IMR-90 (cell line): ENCODE measurements at regions not wholly inside any gene's neighbourhood (a gene's known extent, or its start where the extent isn't known, plus 50 kb on each side); places are given as distances from the start of the nearest gene placed in this dataset.

Experiments used
- ATAC-seq: fragments of 200-7000 bp; cut with Tn5 transposase; 2 replicates; pipeline ENCODE4 v1.9.1; 2020; ENCODE audit warnings: low read depth, mild to moderate bottlenecking, moderate library complexity
- BruUV-seq: library from RNA; stranded (reverse); fragments of 400-500 nt; replicated peaks from 2 replicates; lab custom pipeline; 2021; lab: Mats Ljungman, UMichigan
- CTCF ChIA-PET: fragments of 300-600 bp; formaldehyde crosslinking; extraction: SDS; loops from one replicate; lab custom pipeline; 2021; ENCODE audit warnings: antibody characterized with exemption; lab: Yijun Ruan, JAX
- POLR2A ChIA-PET: fragments of 300-600 bp; sonication (Branson Sonifier 250); formaldehyde crosslinking; loops from one replicate; lab custom pipeline; 2022; ENCODE audit warnings: antibody characterized with exemption; ENCODE audit not compliant: unreplicated experiment; lab: Charles Lee
- DNase-seq: peaks from one replicate; pipeline ENCODE4 v3.0.0; 2013
- H2AFZ ChIP-seq: replicated peaks from 2 replicates; pipeline ENCODE3; 2013; ENCODE audit warnings: low read length, mild to moderate bottlenecking; ENCODE audit not compliant: poor library complexity
- H2AK5ac ChIP-seq: 2 replicates; pipeline ENCODE4 v1.6.1; 2013; ENCODE audit warnings: low read depth, low read length, inconsistent platforms
- H2AK9ac ChIP-seq: replicated peaks from 2 replicates; pipeline ENCODE3; 2013; ENCODE audit warnings: mild to moderate bottlenecking, low read depth, low read length, moderate library complexity; ENCODE audit not compliant: poor library complexity
- H2BK120ac ChIP-seq: 2 replicates; pipeline ENCODE4 v1.6.1; 2013; ENCODE audit warnings: low read depth, low read length, inconsistent platforms
- H2BK15ac ChIP-seq: 3 replicates; pipeline ENCODE4 v1.6.1; 2013; ENCODE audit warnings: low read depth, low read length, inconsistent platforms
- H2BK20ac ChIP-seq: 2 replicates; pipeline ENCODE4 v1.6.1; 2013; ENCODE audit warnings: low read depth, mild to moderate bottlenecking, inconsistent platforms, low read length, moderate library complexity
- H2BK5ac ChIP-seq: 2 replicates; pipeline ENCODE4 v1.6.1; 2013; ENCODE audit warnings: mild to moderate bottlenecking, low read depth, low read length, inconsistent platforms; ENCODE audit not compliant: poor library complexity, severe bottlenecking
- H3K14ac ChIP-seq: replicated peaks from 2 replicates; pipeline ENCODE4 v1.6.1; 2013; ENCODE audit warnings: low read depth, low read length, inconsistent platforms
- H3K18ac ChIP-seq: 2 replicates; pipeline ENCODE4 v1.6.1; 2013; ENCODE audit warnings: low read depth, low read length, control low read depth
- H3K23ac ChIP-seq: 2 replicates; pipeline ENCODE4 v1.6.1; 2013; ENCODE audit warnings: low read depth, low read length, inconsistent platforms
- H3K27ac ChIP-seq: 2 replicates; pipeline ENCODE4 v1.5.1; 2013; ENCODE audit warnings: mild to moderate bottlenecking, control low read depth, low read length; ENCODE audit not compliant: insufficient read depth
- H3K27me3 ChIP-seq: 2 replicates; pipeline ENCODE4 v1.6.1; 2013; ENCODE audit warnings: low read length; ENCODE audit not compliant: control insufficient read depth, insufficient read depth
- H3K36me3 ChIP-seq: 2 replicates; pipeline ENCODE4 v1.6.1; 2013; ENCODE audit warnings: low read length, mixed read lengths; ENCODE audit not compliant: control insufficient read depth, insufficient read depth
- H3K4ac ChIP-seq: 2 replicates; pipeline ENCODE4 v1.6.1; 2013; ENCODE audit warnings: low read depth, low read length, inconsistent platforms
- H3K4me1 ChIP-seq: 2 replicates; pipeline ENCODE4 v1.6.1; 2013; ENCODE audit warnings: low read length, mixed read lengths; ENCODE audit not compliant: control insufficient read depth, insufficient read depth
- H3K4me2 ChIP-seq: 2 replicates; pipeline ENCODE4 v1.6.1; 2013; ENCODE audit warnings: low read depth, mild to moderate bottlenecking, control low read depth, low read length, moderate library complexity
- H3K4me3 ChIP-seq: 2 replicates; pipeline ENCODE4 v1.5.1; 2013; ENCODE audit warnings: low read depth, mild to moderate bottlenecking, control low read depth, low read length, moderate library complexity; ENCODE audit not compliant: insufficient read depth
- H3K56ac ChIP-seq: 2 replicates; pipeline ENCODE4 v1.6.1; 2013; ENCODE audit warnings: low read length, inconsistent platforms; ENCODE audit not compliant: insufficient read depth; ENCODE audit errors: extremely low read depth
- H3K79me1 ChIP-seq, 2 experiments: 2 replicates each; pipeline ENCODE4 v1.6.1; 2013; ENCODE audit warnings: low read length in 2 of 2, inconsistent platforms in 1 of 2, low read depth in 1 of 2
- H3K9ac ChIP-seq: 2 replicates; pipeline ENCODE4 v1.6.1; 2013; ENCODE audit warnings: low read depth, low read length, control low read depth
- H3K9me1 ChIP-seq: 2 replicates; pipeline ENCODE4 v1.6.1; 2013; ENCODE audit warnings: low read length, inconsistent platforms; ENCODE audit not compliant: insufficient read depth
- H3K9me3 ChIP-seq: 2 replicates; pipeline ENCODE4 v1.6.1; 2013; ENCODE audit warnings: low read length; ENCODE audit not compliant: control insufficient read depth, insufficient read depth
- H4K20me1 ChIP-seq: 2 replicates; pipeline ENCODE4 v1.6.1; 2013; ENCODE audit warnings: low read length, inconsistent platforms; ENCODE audit not compliant: insufficient read depth
- H4K5ac ChIP-seq: 2 replicates; pipeline ENCODE4 v1.6.1; 2013; ENCODE audit warnings: mild to moderate bottlenecking, low read depth, low read length, control low read depth
- H4K8ac ChIP-seq, 2 experiments: 2 replicates each; pipeline ENCODE4 v1.6.1; 2013; ENCODE audit warnings: low read depth in 2 of 2, low read length in 2 of 2, control low read depth in 1 of 2, inconsistent platforms in 1 of 2
- H4K91ac ChIP-seq: 2 replicates; pipeline ENCODE4 v1.6.1; 2013; ENCODE audit warnings: low read depth, low read length, inconsistent platforms; ENCODE audit not compliant: insufficient read depth
- CTCF ChIP-seq: conservative IDR thresholded peaks from 2 replicates; pipeline ENCODE4 v1.5.1; 2012; ENCODE audit warnings: mild to moderate bottlenecking, low read depth, low read length, improper control_type of control experiment
- WGBS, 2 experiments: methylation state at CpG; one replicate each; pipeline versions ENCODE4 v1.1.5 to v1.1.7; 2013; ENCODE audit warnings: missing lambda C conversion rate in 2 of 2; ENCODE audit not compliant: insufficient read length in 1 of 2; ENCODE audit errors: extremely low coverage in 2 of 2; 5-methylcytosine and 5-hydroxymethylcytosine counted together
- dilution Hi-C: fragments of 300-500 bp; cut with HindIII; formaldehyde crosslinking; loops from one replicate; pipeline ENCODE4 v1.14.3; 2018; ENCODE audit warnings: low sequenced_read_pairs; ENCODE audit not compliant: unreplicated experiment
- in situ Hi-C: fragments of 300-500 bp; cut with MboI; formaldehyde crosslinking; loops from 3 replicates; pipeline ENCODE4 v1.14.3; 2019; ENCODE audit warnings: low sequenced_read_pairs, inconsistent platforms, mixed read lengths
- intact Hi-C: fragments of 100-400 bp; cut with micrococcal nuclease; formaldehyde crosslinking; loops from 2 replicates; pipeline ENCODE4 v1.10.0; 2022

GRCh38 chr2:239767021-239767905 is 257.9 kb downstream of the NDUFA10 start:
- Histone ChIP-seq H4K5ac (no peak overlapping the region), H2BK20ac (no peak overlapping the region), H3K23ac (no peak overlapping the region), H2BK5ac (no peak overlapping the region), H3K4ac (no peak overlapping the region), H3K9me1 (no peaks in the 10 kb centered on the region), H2AK5ac (no peak overlapping the region), H2AFZ (no peak overlapping the region), H4K91ac (no peak overlapping the region), H4K8ac (no peak overlapping the region), H3K9me3 (peaks cover 49% of the 10 kb centered on the region), H3K79me1 (no peaks in the 10 kb centered on the region), H3K56ac (no peak overlapping the region), H3K4me1 (no peaks in the 10 kb centered on the region), H3K27ac (no peak overlapping the region), H4K20me1 (no peaks in the 10 kb centered on the region), H3K4me3 (no peak overlapping the region), H3K4me2 (no peak overlapping the region), H3K27me3 (no peaks in the 10 kb centered on the region), H2BK120ac (no peak overlapping the region), H3K14ac (no peak overlapping the region), H3K36me3 (no peaks in the 10 kb centered on the region), H2AK9ac (no peak overlapping the region), H3K18ac (no peak overlapping the region), H3K9ac (no peak overlapping the region), H2BK15ac (no peak overlapping the region)
- ATAC-seq: no peak
- POLR2A ChIA-PET: no interaction called here
- in situ Hi-C loops (no loop called here), intact Hi-C loops (no loop called here), dilution Hi-C loops (no loop called here)
- no peak for TF ChIP-seq CTCF
- WGBS, 2 experiments: 61% methylated on average over 9 of the region's 26 CpGs; no CpG with 5 or more reads in 1 of the 2 experiments
- CTCF ChIA-PET: no interaction called here
- no TSS peak for BruUV-seq
- DNase-seq: no peak
